RWPE2 (cell line): ENCODE measurements at regions not wholly inside any gene's neighbourhood (a gene's known extent, or its start where the extent isn't known, plus 50 kb on each side); places are given as distances from the start of the nearest gene placed in this dataset.
A peak's percentile ranks its signal among the peaks of the same experiment; 100 is the strongest.

ENCODE experiments used
- ATAC-seq: fragments of 200-7000 bp; cut with Tn5 transposase; 3 replicates; pipeline ENCODE4 v1.9.1; 2021; ENCODE audit warnings: low read depth
- DNase-seq: peaks from one replicate; pipeline ENCODE4 v3.0.0-alpha.2; 2020; ENCODE audit warnings: low spot score
- H3K27ac ChIP-seq: fragments of 450-650 bp; 2 replicates; pipeline ENCODE4 v1.5.1; 2017; ENCODE audit warnings: mild to moderate bottlenecking; ENCODE audit not compliant: poor library complexity, severe bottlenecking
- H3K27me3 ChIP-seq: fragments of 250-450 bp; sonication (Bioruptor Pico); 2 replicates; pipeline ENCODE4 v1.5.1; 2021; ENCODE audit warnings: mild to moderate bottlenecking, moderate library complexity; ENCODE audit not compliant: insufficient read depth, poor library complexity, severe bottlenecking
- H3K36me3 ChIP-seq: fragments of 250-450 bp; sonication (Bioruptor Pico); 2 replicates; pipeline ENCODE4 v1.5.1; 2020; ENCODE audit warnings: low read depth, mild to moderate bottlenecking, moderate library complexity
- H3K4me1 ChIP-seq: fragments of 250-450 bp; sonication (Bioruptor Pico); 2 replicates; pipeline ENCODE4 v1.5.1; 2021; ENCODE audit warnings: mild to moderate bottlenecking, moderate library complexity; ENCODE audit not compliant: insufficient read depth, poor library complexity, severe bottlenecking
- H3K4me3 ChIP-seq: fragments of 250-450 bp; sonication (Bioruptor Pico); 2 replicates; pipeline ENCODE4 v1.5.1; 2021; ENCODE audit warnings: mild to moderate bottlenecking, moderate library complexity; ENCODE audit not compliant: severe bottlenecking
- H3K9me3 ChIP-seq: fragments of 250-450 bp; sonication (Bioruptor Pico); 2 replicates; pipeline ENCODE4 v1.5.1; 2021; ENCODE audit warnings: mild to moderate bottlenecking, moderate library complexity; ENCODE audit not compliant: severe bottlenecking
- TF ChIP-seq, protein P1 (sequence below): fragments of 450-650 bp; IDR thresholded peaks from one replicate; pipeline ENCODE4 v1.5.1; 2017; ENCODE audit warnings: mild to moderate bottlenecking, moderate library complexity; ENCODE audit not compliant: poor library complexity, severe bottlenecking

DNA sequence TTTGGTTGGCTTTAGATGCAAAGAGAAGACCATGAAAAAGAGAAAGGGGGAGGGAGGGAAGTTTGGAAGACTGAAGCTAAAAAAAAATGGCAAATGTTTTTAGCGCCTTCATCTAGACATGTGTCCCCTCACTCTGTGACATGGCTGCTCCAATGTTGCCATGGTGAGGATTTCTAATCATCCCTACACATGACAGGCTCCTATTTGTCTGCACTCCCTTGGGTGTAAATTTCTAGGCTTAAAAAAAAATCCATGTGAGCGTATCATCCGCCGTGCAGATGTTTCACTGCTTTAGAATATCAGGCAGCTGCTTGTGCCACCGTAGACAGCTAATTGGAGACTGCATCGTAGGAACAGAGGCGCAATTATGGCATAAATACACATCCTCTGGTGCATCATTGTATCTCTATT is 761.1 kb upstream of the MMS22L start:
- no peaks in the 10 kb centered on the region for H3K36me3 ChIP-seq
- peaks cover 74% of the 10 kb centered on the region for H3K27me3 ChIP-seq
- ATAC-seq (no peak), DNase-seq (no peak)
- H3K4me3 ChIP-seq = no peak overlapping the region
- TF ChIP-seq, protein P1, sequence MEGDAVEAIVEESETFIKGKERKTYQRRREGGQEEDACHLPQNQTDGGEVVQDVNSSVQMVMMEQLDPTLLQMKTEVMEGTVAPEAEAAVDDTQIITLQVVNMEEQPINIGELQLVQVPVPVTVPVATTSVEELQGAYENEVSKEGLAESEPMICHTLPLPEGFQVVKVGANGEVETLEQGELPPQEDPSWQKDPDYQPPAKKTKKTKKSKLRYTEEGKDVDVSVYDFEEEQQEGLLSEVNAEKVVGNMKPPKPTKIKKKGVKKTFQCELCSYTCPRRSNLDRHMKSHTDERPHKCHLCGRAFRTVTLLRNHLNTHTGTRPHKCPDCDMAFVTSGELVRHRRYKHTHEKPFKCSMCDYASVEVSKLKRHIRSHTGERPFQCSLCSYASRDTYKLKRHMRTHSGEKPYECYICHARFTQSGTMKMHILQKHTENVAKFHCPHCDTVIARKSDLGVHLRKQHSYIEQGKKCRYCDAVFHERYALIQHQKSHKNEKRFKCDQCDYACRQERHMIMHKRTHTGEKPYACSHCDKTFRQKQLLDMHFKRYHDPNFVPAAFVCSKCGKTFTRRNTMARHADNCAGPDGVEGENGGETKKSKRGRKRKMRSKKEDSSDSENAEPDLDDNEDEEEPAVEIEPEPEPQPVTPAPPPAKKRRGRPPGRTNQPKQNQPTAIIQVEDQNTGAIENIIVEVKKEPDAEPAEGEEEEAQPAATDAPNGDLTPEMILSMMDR = no peak
- H3K27ac ChIP-seq = no peak overlapping the region
- H3K4me1 ChIP-seq = no peaks in the 10 kb centered on the region
- H3K9me3 ChIP-seq = no peaks in the 10 kb centered on the region

- Histone ChIP-seq H3K9me3 (no peaks in the 10 kb centered on the region), H3K4me1 (no peaks in the 10 kb centered on the region), H3K4me3 (no peak overlapping the region), H3K27ac (no peak overlapping the region), H3K27me3 (peaks cover 66% of the 10 kb centered on the region), H3K36me3 (no peaks in the 10 kb centered on the region)
- ATAC-seq = no peak
- no peak for DNase-seq
- TF ChIP-seq, protein P1 = no peak
These were observed 761.9 kb upstream of the MMS22L start for GRCh38 chr6:98044791-98045470.

DNA sequence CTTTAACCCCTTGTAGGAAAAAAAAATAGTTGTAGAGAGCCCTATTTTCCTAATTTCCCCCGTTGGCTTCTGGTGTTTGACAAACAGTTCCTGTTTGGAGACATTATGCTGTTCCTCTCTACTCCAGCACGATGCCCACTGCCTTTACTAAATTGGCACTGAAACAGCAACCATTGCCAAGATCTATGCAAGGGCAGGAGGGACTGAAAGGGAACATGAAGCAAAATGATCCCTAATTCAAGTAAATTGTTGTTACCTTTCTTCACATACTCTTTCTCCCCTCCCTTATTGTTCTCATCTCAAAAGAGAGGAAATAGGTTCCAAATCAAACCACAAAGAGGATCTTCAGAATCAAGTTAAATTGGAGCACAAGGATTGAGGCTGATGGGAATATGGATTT is 764.1 kb upstream of the MMS22L start:
- no peaks in the 10 kb centered on the region for H3K36me3 ChIP-seq
- H3K4me1 ChIP-seq = no peaks in the 10 kb centered on the region
- TF ChIP-seq, protein P1 = no peak
- no peak for DNase-seq
- ATAC-seq = no peak
- H3K4me3 ChIP-seq = no peak overlapping the region
- peaks cover 50% of the 10 kb centered on the region for H3K27me3 ChIP-seq
- no peaks in the 10 kb centered on the region for H3K9me3 ChIP-seq
- no peak overlapping the region for H3K27ac ChIP-seq

DNA sequence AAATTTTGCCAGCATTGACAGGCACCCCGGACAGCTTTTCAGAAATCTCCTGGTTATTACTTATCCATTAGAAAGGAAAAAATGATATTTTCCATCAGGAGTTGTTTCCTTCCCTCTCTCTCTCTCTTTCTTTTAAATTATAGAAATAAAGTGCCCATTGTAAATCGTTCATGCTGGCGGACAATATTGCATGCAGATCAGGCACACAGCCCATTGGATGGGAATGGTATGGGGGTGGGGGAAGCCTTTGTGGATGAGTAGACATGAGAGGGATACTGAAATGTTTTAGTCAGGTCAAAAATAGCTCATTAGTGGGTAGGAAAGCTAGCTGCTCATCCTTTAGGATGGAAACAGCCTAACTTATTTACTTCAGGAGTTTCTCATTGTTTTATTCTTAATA is 764.9 kb upstream of the MMS22L start:
- H3K4me3 ChIP-seq = no peak overlapping the region
- H3K9me3 ChIP-seq = no peaks in the 10 kb centered on the region
- no peaks in the 10 kb centered on the region for H3K36me3 ChIP-seq
- DNase-seq = no peak
- ATAC-seq = no peak
- no peaks in the 10 kb centered on the region for H3K4me1 ChIP-seq
- H3K27ac ChIP-seq = no peak overlapping the region
- peaks cover 46% of the 10 kb centered on the region for H3K27me3 ChIP-seq
- TF ChIP-seq, protein P1 = no peak

DNA sequence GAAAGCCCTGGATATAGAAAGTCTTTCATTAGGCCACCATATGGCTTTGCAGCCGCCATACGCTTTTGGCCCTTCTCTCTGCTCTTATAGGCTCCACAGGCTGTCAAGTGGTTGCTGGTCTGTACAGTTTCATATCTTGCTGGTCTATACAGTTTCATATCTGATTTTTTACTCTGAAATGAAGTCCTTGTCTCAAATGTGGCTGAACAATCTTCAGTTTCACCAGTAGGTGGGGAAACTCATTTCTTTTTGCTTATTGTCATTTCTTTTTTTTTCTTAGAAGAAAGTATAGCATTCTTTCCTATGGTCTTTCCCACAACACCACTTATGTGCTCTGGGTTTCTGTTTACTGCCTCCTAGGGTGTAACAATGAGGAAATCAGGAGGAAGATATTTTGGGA is 771.4 kb upstream of the MMS22L start:
- Histone ChIP-seq H3K27me3 (peaks cover 16% of the 10 kb centered on the region), H3K4me3 (no peak overlapping the region), H3K36me3 (no peaks in the 10 kb centered on the region), H3K27ac (no peak overlapping the region), H3K4me1 (no peaks in the 10 kb centered on the region), H3K9me3 (no peaks in the 10 kb centered on the region)
- DNase-seq (no peak), ATAC-seq (no peak)
- TF ChIP-seq, protein P1 = peak; percentile 45
